Stimulated activated effector memory CD8-positive, alpha-beta T cell treated with anti-CD3 and anti-CD28 coated beads, Interleukin-12 subunit alpha, Interleukin-12 subunit beta, amount 100 ng/mL, for 72 hours (primary cell): ENCODE measurements at regions not wholly inside any gene's neighbourhood (a gene's known extent, or its start where the extent isn't known, plus 50 kb on each side); places are given as distances from the start of the nearest gene placed in this dataset.
"Not testable (repeated sequence)": the region's sequence is repeated elsewhere in the genome, so short reads cannot be mapped to it uniquely, and the experiment has no call there.

Experiments
- ATAC-seq: fragments of 150-1000 bp; cut with Tn5 transposase; 2 replicates; pipeline ENCODE4 v1.10.0; 2021
- DNase-seq, 2 donors: peaks; one replicate each; pipeline ENCODE4 v3.0.0; 2021 to 2022; ENCODE audit warnings: low spot score in 2 of 2
- H3K27ac Mint-ChIP-seq: one replicate; pipeline ENCODE4 v1.8.0; 2022; ENCODE audit warnings: mild to moderate bottlenecking, mixed read lengths
- H3K36me3 Mint-ChIP-seq: one replicate; pipeline ENCODE4 v1.8.0; 2022; ENCODE audit warnings: mild to moderate bottlenecking, mixed read lengths
- H3K4me1 Mint-ChIP-seq: one replicate; pipeline ENCODE4 v1.8.0; 2022; ENCODE audit warnings: mixed read lengths
- H3K4me3 Mint-ChIP-seq: one replicate; pipeline ENCODE4 v1.8.0; 2022; ENCODE audit warnings: mild to moderate bottlenecking, mixed read lengths
- H3K9me3 Mint-ChIP-seq: one replicate; pipeline ENCODE4 v1.8.0; 2022; ENCODE audit warnings: mixed read lengths

GRCh38 chr7:16091701-16092310 lies 329.5 kb downstream of the CRPPA start:
- Mint-ChIP-seq H3K4me1 (no peaks in the 10 kb centered on the region), H3K36me3 (no peaks in the 10 kb centered on the region), H3K4me3 (no peak overlapping the region), H3K9me3 (no peaks in the 10 kb centered on the region), H3K27ac (no peak overlapping the region)
- no peak for DNase-seq
- no peak for ATAC-seq

- no peaks in the 10 kb centered on the region for H3K9me3 Mint-ChIP-seq
- DNase-seq (no peak), ATAC-seq (no peak)
- H3K4me3 Mint-ChIP-seq, result no peak overlapping the region
- no peaks in the 10 kb centered on the region for H3K4me1 Mint-ChIP-seq
- H3K27ac Mint-ChIP-seq, result no peak overlapping the region
- H3K36me3 Mint-ChIP-seq, result no peaks in the 10 kb centered on the region
Measured at GRCh38 chr7:16089801-16090200, 331.5 kb downstream of the CRPPA start.

GRCh38 chr7:16089191-16089590 lies 332.1 kb downstream of the CRPPA start:
- ATAC-seq (no peak), DNase-seq (no peak)
- Mint-ChIP-seq H3K4me3 (no peak overlapping the region), H3K9me3 (no peaks in the 10 kb centered on the region), H3K27ac (no peak overlapping the region), H3K4me1 (no peaks in the 10 kb centered on the region), H3K36me3 (no peaks in the 10 kb centered on the region)

- Mint-ChIP-seq H3K9me3 (no peaks in the 10 kb centered on the region), H3K36me3 (no peaks in the 10 kb centered on the region), H3K27ac (no peak overlapping the region), H3K4me1 (no peaks in the 10 kb centered on the region), H3K4me3 (no peak overlapping the region)
- DNase-seq, result no peak
- no peak for ATAC-seq
Measured at GRCh38 chr7:16086743-16087142, 334.6 kb downstream of the CRPPA start.

- not testable (repeated sequence) for H3K27ac Mint-ChIP-seq, H3K4me3 Mint-ChIP-seq, H3K36me3 Mint-ChIP-seq, ATAC-seq, H3K9me3 Mint-ChIP-seq, DNase-seq, H3K4me1 Mint-ChIP-seq
Measured at GRCh38 chr7:16085780-16086179, 335.6 kb downstream of the CRPPA start.

- H3K9me3 Mint-ChIP-seq, result no peaks in the 10 kb centered on the region
- no peak for DNase-seq
- peaks cover 2% of the 10 kb centered on the region for H3K4me1 Mint-ChIP-seq
- H3K27ac Mint-ChIP-seq, result no peak overlapping the region
- no peaks in the 10 kb centered on the region for H3K36me3 Mint-ChIP-seq
- no peak for ATAC-seq
- H3K4me3 Mint-ChIP-seq, result no peak overlapping the region
Measured at GRCh38 chr7:16084875-16085274, 336.5 kb downstream of the CRPPA start.

GRCh38 chr7:16084370-16084769 lies 337.0 kb downstream of the CRPPA start:
- Mint-ChIP-seq H3K4me3 (no peak overlapping the region), H3K4me1 (peaks cover 7% of the 10 kb centered on the region), H3K9me3 (no peaks in the 10 kb centered on the region), H3K36me3 (no peaks in the 10 kb centered on the region), H3K27ac (no peak overlapping the region)
- no peak for DNase-seq
- no peak for ATAC-seq

GRCh38 chr7:16083931-16084330 lies 337.4 kb downstream of the CRPPA start:
- Mint-ChIP-seq H3K27ac (no peak overlapping the region), H3K9me3 (no peaks in the 10 kb centered on the region), H3K4me1 (peaks cover 11% of the 10 kb centered on the region), H3K4me3 (no peak overlapping the region), H3K36me3 (no peaks in the 10 kb centered on the region)
- no peak for ATAC-seq
- DNase-seq, result no peak

GRCh38 chr7:16080131-16080530 lies 341.2 kb downstream of the CRPPA start:
- no peak overlapping the region for H3K27ac Mint-ChIP-seq
- H3K36me3 Mint-ChIP-seq, result no peaks in the 10 kb centered on the region
- H3K9me3 Mint-ChIP-seq, result no peaks in the 10 kb centered on the region
- no peak for DNase-seq
- H3K4me1 Mint-ChIP-seq, result peaks cover 11% of the 10 kb centered on the region
- H3K4me3 Mint-ChIP-seq, result no peak overlapping the region
- no peak for ATAC-seq

GRCh38 chr7:16079723-16080122 lies 341.6 kb downstream of the CRPPA start:
- H3K4me1 Mint-ChIP-seq, result peaks cover 11% of the 10 kb centered on the region
- H3K27ac Mint-ChIP-seq, result no peak overlapping the region
- no peaks in the 10 kb centered on the region for H3K9me3 Mint-ChIP-seq
- DNase-seq (no peak), ATAC-seq (peak; percentile 55)
- H3K4me3 Mint-ChIP-seq, result no peak overlapping the region
- H3K36me3 Mint-ChIP-seq, result no peaks in the 10 kb centered on the region

GRCh38 chr7:16078076-16078952 lies 343.0 kb downstream of the CRPPA start:
- no peak overlapping the region for H3K27ac Mint-ChIP-seq
- no peak overlapping the region for H3K4me3 Mint-ChIP-seq
- H3K9me3 Mint-ChIP-seq, result no peaks in the 10 kb centered on the region
- no peak for DNase-seq
- H3K4me1 Mint-ChIP-seq, result peaks cover 11% of the 10 kb centered on the region
- no peak for ATAC-seq
- no peaks in the 10 kb centered on the region for H3K36me3 Mint-ChIP-seq

- Mint-ChIP-seq H3K9me3 (no peaks in the 10 kb centered on the region), H3K4me1 (no peaks in the 10 kb centered on the region), H3K27ac (no peak overlapping the region), H3K36me3 (no peaks in the 10 kb centered on the region), H3K4me3 (no peak overlapping the region)
- DNase-seq, result no peak
- no peak for ATAC-seq
Measured at GRCh38 chr7:16071246-16071857, 350.0 kb downstream of the CRPPA start.

- Mint-ChIP-seq H3K4me3 (no peak overlapping the region), H3K4me1 (no peaks in the 10 kb centered on the region), H3K9me3 (no peaks in the 10 kb centered on the region), H3K36me3 (no peaks in the 10 kb centered on the region), H3K27ac (no peak overlapping the region)
- no peak for ATAC-seq
- no peak for DNase-seq
Measured at GRCh38 chr7:16070806-16071205, 350.5 kb downstream of the CRPPA start.

- Mint-ChIP-seq H3K36me3 (no peaks in the 10 kb centered on the region), H3K27ac (no peak overlapping the region), H3K4me1 (no peaks in the 10 kb centered on the region), H3K4me3 (no peak overlapping the region), H3K9me3 (no peaks in the 10 kb centered on the region)
- ATAC-seq, result no peak
- no peak for DNase-seq
Measured at GRCh38 chr7:16069998-16070397, 351.3 kb downstream of the CRPPA start.

- ATAC-seq (no peak), DNase-seq (no peak)
- Mint-ChIP-seq H3K36me3 (no peaks in the 10 kb centered on the region), H3K4me1 (no peaks in the 10 kb centered on the region), H3K9me3 (no peaks in the 10 kb centered on the region), H3K4me3 (no peak overlapping the region), H3K27ac (no peak overlapping the region)
Measured at GRCh38 chr7:16068183-16068582, 353.2 kb downstream of the CRPPA start.

GRCh38 chr7:16067711-16068110 lies 353.6 kb downstream of the CRPPA start:
- Mint-ChIP-seq H3K4me1 (no peaks in the 10 kb centered on the region), H3K9me3 (no peaks in the 10 kb centered on the region), H3K4me3 (no peak overlapping the region), H3K27ac (no peak overlapping the region), H3K36me3 (no peaks in the 10 kb centered on the region)
- ATAC-seq (no peak), DNase-seq (no peak)
